Hematopoietic multipotent progenitor cell treated with erythropoietin and hydrocortisone succinate and interleukin-3 and kit ligand, for 8 days (in vitro differentiated cells): ENCODE measurements at regions not wholly inside any gene's neighbourhood (a gene's known extent, or its start where the extent isn't known, plus 50 kb on each side); places are given as distances from the start of the nearest gene placed in this dataset.

Source experiments
- DNase-seq: peaks from one replicate; pipeline ENCODE4 v3.0.0-alpha.2; 2015

- DNase-seq: no peak
Observed at GRCh38 chr20:39109933-39110818, 148.0 kb downstream of the DHX35 start.

GRCh38 chr20:39108746-39109145, 146.6 kb downstream of the DHX35 start:
- no peak for DNase-seq

DNA sequence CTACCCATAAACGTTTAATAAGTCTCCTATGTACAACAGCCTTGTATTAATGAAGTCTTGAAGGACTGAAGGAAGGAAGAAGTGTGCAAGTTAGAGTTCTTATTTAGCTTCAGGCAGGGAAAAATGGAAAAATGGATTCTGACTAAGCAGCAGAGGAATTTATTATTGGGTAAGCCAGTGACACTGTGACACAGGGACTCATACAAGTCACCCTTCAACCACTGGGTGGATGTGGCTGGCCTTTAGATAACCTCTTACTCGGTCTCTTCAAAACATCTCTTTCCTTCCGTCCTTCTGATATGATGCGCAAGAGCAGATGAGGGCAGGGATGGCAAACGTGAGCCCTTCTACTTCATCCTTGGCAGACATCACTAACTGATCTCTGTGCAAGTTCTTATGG, 145.6 kb downstream of the DHX35 start:
- DNase-seq: no peak

DNA sequence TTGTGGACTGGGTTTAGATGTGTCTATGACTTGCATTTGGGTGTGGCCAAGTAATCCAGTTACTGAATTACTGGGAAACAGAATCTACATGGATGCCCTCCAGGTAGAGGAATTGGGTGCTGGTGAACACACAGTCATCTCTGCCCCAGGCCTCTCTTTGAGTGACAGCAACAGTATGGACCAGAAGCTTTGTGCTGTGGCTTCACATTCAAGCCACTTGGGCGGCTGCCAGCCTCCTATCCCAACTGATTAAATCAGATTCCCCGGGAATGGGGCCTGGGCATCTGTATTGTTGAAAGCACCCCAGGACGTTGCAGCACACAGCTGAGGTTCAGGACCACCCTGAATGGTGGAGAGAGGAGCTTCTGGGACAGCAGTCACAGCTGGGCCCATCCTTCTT, 144.6 kb downstream of the DHX35 start:
- no peak for DNase-seq

DNA sequence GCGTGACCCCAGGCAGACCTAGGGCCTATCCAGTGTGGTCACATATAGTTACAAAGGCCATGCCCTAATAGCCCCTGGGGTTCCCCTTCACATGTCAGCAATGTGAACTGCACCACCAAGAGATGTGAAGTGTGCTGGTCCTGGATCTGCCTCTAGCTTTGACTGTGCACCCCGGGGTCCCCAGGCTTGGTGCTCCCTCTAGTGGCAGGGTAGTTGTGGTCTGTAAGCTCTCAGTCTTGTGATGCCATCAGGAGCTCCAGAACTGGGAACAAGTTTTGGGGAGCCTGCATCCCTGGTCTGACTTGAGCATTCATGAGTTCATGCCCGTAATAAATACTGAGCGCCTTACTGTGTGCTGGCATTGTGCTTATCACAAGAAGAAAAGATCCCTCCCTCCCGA, 143.4 kb downstream of the DHX35 start:
- peak; percentile 12 for DNase-seq

DNA sequence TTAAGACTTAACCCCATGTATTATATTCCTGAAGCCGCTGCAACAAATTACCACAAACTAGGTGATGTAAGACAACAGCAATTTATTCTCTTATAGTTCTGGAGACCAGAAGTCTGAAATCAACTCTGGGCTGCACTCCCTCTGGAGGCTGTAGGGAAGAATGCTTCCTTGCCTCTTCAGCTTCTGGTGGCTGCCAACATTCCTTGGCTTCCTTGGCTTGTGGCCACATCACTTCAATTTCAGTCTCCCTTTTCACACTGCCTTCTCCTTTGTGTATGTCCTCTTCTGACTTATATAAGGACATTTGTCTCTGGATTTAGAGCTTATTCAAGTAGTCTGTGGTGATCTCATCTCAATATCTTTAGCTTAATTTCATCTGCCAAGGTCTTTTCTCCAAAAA, 141.6 kb downstream of the DHX35 start:
- no peak for DNase-seq

GRCh38 chr20:39103305-39103704, 141.2 kb downstream of the DHX35 start:
- DNase-seq: no peak

DNA sequence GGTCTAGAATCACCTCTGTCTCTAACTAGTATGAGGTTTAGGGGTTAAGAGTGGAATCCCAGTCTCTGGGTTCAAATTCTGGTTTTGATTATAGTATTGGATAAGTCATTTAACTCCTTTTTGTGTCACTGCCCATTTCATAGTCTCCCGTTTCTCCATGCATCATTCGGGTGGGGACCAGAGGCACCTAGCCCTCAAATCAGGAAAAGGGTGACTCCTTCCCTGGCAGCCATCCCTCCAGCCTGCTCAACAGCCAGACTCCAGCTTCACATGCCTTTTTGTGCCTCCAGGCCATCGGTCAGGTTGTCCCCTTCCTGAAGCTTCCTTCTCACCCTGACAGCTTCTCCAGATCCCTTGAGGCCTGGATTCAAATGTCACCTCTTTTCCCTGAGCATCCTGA, 139.8 kb downstream of the DHX35 start:
- no peak for DNase-seq

DNA sequence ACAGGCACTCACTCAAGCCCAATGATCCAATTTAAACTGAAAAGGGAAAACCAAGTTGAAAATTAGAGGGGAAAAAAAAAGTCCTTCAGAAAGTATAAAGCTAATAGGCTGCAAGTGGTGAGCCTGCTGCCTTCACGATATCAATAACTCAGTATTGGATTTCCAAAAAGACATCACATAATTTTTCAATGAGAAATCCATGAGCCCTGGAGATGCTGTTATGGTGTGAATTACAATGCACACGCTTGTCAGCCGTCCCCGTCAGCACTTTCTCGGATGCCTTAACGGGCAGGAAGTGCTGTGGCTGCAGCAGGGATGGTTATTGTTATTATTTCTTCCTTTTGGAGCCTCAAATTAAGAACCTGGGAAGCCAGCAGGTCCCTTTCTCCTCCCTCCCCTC, 138.5 kb downstream of the DHX35 start:
- DNase-seq: no peak

GRCh38 chr20:39097889-39098288, 135.7 kb downstream of the DHX35 start:
- DNase-seq: no peak

- no peak for DNase-seq
Observed at GRCh38 chr20:39095870-39096269, 133.7 kb downstream of the DHX35 start.

- no peak for DNase-seq
Observed at GRCh38 chr20:39094391-39094790, 132.2 kb downstream of the DHX35 start.

- no peak for DNase-seq
Observed at GRCh38 chr20:39092733-39093410, 130.7 kb downstream of the DHX35 start.

GRCh38 chr20:39090906-39091305, 128.8 kb downstream of the DHX35 start:
- no peak for DNase-seq

DNA sequence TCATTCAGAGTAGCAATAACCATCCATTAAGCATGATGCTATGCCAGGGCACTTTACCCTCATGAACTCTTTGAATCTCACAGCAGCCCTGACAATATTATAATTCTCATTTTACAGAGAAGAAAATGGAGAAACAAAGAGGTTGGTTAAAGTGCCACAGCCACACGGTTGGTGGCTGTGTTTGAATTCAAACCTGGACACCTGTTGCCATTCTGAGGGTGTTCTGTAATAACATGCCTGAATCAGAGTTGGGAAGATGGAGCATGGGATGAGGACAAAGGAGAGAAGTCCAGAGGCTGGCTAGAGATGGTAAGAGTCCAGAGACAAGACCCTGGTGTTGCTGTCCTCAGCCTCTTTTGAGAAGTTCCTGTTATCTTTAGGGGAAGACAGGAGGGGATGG, 127.7 kb downstream of the DHX35 start:
- no peak for DNase-seq
